Gastrocnemius medialis (tissue), 4 donors: ENCODE measurements at regions not wholly inside any gene's neighbourhood (a gene's known extent, or its start where the extent isn't known, plus 50 kb on each side); places are given as distances from the start of the nearest gene placed in this dataset.

Experiments
- POLR2A ChIP-seq, 2 donors: fragments of 450-650 bp; IDR thresholded peaks; one replicate each; pipeline ENCODE4 v1.6.1; 2017; ENCODE audit warnings: antibody characterized with exemption in 2 of 2, mild to moderate bottlenecking in 2 of 2, moderate library complexity in 2 of 2
- TF ChIP-seq, protein P1 (sequence below), 5 experiments: fragments of 450-650 bp in 3 of 5; fragments of 200-600 bp in 2 of 5; sonication (generic) in 2 of 5; IDR thresholded peaks in 4 of 5; conservative IDR thresholded peaks in 1 of 5; 1 replicate in 4 of 5; 2 replicates in 1 of 5; pipeline ENCODE4 v1.5.1; 2016 to 2019; ENCODE audit warnings: antibody characterized with exemption in 5 of 5, mild to moderate bottlenecking in 3 of 5, moderate library complexity in 3 of 5

DNA sequence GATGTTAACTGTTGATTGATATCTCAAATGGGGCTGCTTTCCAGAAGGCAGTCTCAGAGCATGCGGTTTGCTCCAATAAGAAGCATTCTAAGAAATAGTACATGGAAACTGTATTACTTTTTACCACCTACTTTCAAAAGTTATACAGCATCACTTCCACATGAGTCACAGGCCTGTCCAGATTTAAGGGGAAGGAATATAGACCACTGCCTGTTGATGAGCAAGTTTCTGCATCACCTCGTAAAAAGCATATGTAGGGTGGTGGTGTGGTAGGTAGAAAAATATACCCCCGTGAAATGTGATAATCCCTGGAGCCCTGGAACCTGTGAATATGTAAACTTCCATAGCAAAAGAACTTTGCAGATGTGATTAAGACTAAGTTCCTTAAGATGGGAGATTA is 816.6 kb upstream of the CDH6 start:
- TF ChIP-seq, protein P1, sequence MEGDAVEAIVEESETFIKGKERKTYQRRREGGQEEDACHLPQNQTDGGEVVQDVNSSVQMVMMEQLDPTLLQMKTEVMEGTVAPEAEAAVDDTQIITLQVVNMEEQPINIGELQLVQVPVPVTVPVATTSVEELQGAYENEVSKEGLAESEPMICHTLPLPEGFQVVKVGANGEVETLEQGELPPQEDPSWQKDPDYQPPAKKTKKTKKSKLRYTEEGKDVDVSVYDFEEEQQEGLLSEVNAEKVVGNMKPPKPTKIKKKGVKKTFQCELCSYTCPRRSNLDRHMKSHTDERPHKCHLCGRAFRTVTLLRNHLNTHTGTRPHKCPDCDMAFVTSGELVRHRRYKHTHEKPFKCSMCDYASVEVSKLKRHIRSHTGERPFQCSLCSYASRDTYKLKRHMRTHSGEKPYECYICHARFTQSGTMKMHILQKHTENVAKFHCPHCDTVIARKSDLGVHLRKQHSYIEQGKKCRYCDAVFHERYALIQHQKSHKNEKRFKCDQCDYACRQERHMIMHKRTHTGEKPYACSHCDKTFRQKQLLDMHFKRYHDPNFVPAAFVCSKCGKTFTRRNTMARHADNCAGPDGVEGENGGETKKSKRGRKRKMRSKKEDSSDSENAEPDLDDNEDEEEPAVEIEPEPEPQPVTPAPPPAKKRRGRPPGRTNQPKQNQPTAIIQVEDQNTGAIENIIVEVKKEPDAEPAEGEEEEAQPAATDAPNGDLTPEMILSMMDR (IDR thresholded peaks at IDR 0.05 in 4 of 5, conservative IDR thresholded peaks at IDR 0.05 in 1 of 5) = no peak
- no peak for TF ChIP-seq POLR2A (IDR thresholded peaks at IDR 0.05)
